Activated CD8-positive, alpha-beta memory T cell treated with anti-CD3 and anti-CD28 coated beads, Interleukin-2, amount 50 U/mL, for 1 hour (primary cell): ENCODE measurements at regions not wholly inside any gene's neighbourhood (a gene's known extent, or its start where the extent isn't known, plus 50 kb on each side); places are given as distances from the start of the nearest gene placed in this dataset.

Experiments
- DNase-seq: peaks from one replicate; pipeline ENCODE4 v3.0.0-alpha.2; 2020; ENCODE audit errors: extremely low read depth

GRCh38 chr4:179804440-179804839, 2362.2 kb upstream of the AGA start:
- DNase-seq: no peak

GRCh38 chr4:179817317-179817716, 2375.1 kb upstream of the AGA start:
- DNase-seq: no peak

GRCh38 chr4:179823342-179823741, 2381.1 kb upstream of the AGA start:
- DNase-seq: no peak

- DNase-seq: no peak
Measured at GRCh38 chr4:179831274-179831673, 2389.0 kb upstream of the AGA start.

GRCh38 chr4:179836179-179837075, 2394.2 kb upstream of the AGA start:
- no peak for DNase-seq

GRCh38 chr4:179843370-179843769, 2399.8 kb upstream of the TENM3 start:
- DNase-seq: no peak

- no peak for DNase-seq
Measured at GRCh38 chr4:179855469-179855868, 2387.7 kb upstream of the TENM3 start.

- no peak for DNase-seq
Measured at GRCh38 chr4:179858221-179858620, 2385.0 kb upstream of the TENM3 start.

GRCh38 chr4:179867300-179867878, 2375.8 kb upstream of the TENM3 start:
- no peak for DNase-seq

GRCh38 chr4:179871726-179872125, 2371.5 kb upstream of the TENM3 start:
- no peak for DNase-seq

- no peak for DNase-seq
Measured at GRCh38 chr4:179872755-179873154, 2370.4 kb upstream of the TENM3 start.

- no peak for DNase-seq
Measured at GRCh38 chr4:179880756-179881155, 2362.4 kb upstream of the TENM3 start.

- no peak for DNase-seq
Measured at GRCh38 chr4:179894066-179894778, 2349.0 kb upstream of the TENM3 start.

- no peak for DNase-seq
Measured at GRCh38 chr4:179919587-179919986, 2323.6 kb upstream of the TENM3 start.

GRCh38 chr4:179927473-179927872, 2315.7 kb upstream of the TENM3 start:
- no peak for DNase-seq

- no peak for DNase-seq
Measured at GRCh38 chr4:179941911-179942310, 2301.3 kb upstream of the TENM3 start.

- DNase-seq: no peak
Measured at GRCh38 chr4:179976777-179977176, 2266.4 kb upstream of the TENM3 start.

GRCh38 chr4:179977378-179977777, 2265.8 kb upstream of the TENM3 start:
- DNase-seq: no peak

- DNase-seq: no peak
Measured at GRCh38 chr4:179981161-179981560, 2262.0 kb upstream of the TENM3 start.

GRCh38 chr4:179989975-179990374, 2253.2 kb upstream of the TENM3 start:
- no peak for DNase-seq

GRCh38 chr4:180009316-180009715, 2233.9 kb upstream of the TENM3 start:
- DNase-seq: no peak

- no peak for DNase-seq
Measured at GRCh38 chr4:180028682-180029081, 2214.5 kb upstream of the TENM3 start.

- DNase-seq: no peak
Measured at GRCh38 chr4:180031330-180031729, 2211.9 kb upstream of the TENM3 start.
